ENCODE measurements at regions not wholly inside any gene's neighbourhood (a gene's known extent, or its start where the extent isn't known, plus 50 kb on each side); places are given as distances from the start of the nearest gene placed in this dataset.

GRCh38 chr7:130972201-130972600 lies 238.2 kb upstream of the KLF14 start:
- TF ChIP-seq CTCF (IDR thresholded peaks at IDR 0.05 in 2 of 3, conservative IDR thresholded peaks at IDR 0.05 in 1 of 3; ENCODE audit: borderline replicate concordance in 1 of 3, insufficient read depth in 1 of 3, low read depth in 2 of 3, low read length in 2 of 3) (no peak), TCF7L2 (IDR thresholded peaks at IDR 0.05; ENCODE audit: borderline replicate concordance, extremely low read depth, insufficient read depth, insufficient read length) (no peak), ATF3 (IDR thresholded peaks at IDR 0.05) (no peak), EZH2 (IDR thresholded peaks at IDR 0.05) (no peak), ZNF274 (IDR thresholded peaks at IDR 0.05; ENCODE audit: low read depth, low read length) (no peak), RAD21 (IDR thresholded peaks at IDR 0.05; ENCODE audit: low read depth) (no peak), POLR2A (IDR thresholded peaks at IDR 0.05; ENCODE audit: borderline replicate concordance, extremely low read depth, insufficient read depth, insufficient read length) (no peak), JUND (IDR thresholded peaks at IDR 0.05) (no peak), SIN3A (IDR thresholded peaks at IDR 0.05; ENCODE audit: low read depth) (no peak), POLR2AphosphoS5 (IDR thresholded peaks at IDR 0.05; ENCODE audit: low read depth, low read length) (no peak), CEBPB (IDR thresholded peaks at IDR 0.05; ENCODE audit: low read depth) (no peak), SP1 (IDR thresholded peaks at IDR 0.05; ENCODE audit: low read depth) (no peak)
